HUES48 (cell line): ENCODE measurements at regions not wholly inside any gene's neighbourhood (a gene's known extent, or its start where the extent isn't known, plus 50 kb on each side); places are given as distances from the start of the nearest gene placed in this dataset.

Experiments used
- H3K27ac ChIP-seq: one replicate; pipeline ENCODE4 v1.7.0; 2013; ENCODE audit warnings: low read depth, low read length, inconsistent platforms
- H3K27me3 ChIP-seq: 2 replicates; pipeline ENCODE4 v1.6.1; 2013; ENCODE audit warnings: mild to moderate bottlenecking, low read length; ENCODE audit not compliant: control insufficient read depth, insufficient read depth
- H3K36me3 ChIP-seq: 2 replicates; pipeline ENCODE4 v1.6.1; 2013; ENCODE audit warnings: low read length; ENCODE audit not compliant: control insufficient read depth, insufficient read depth
- H3K4me1 ChIP-seq: 2 replicates; pipeline ENCODE4 v1.6.1; 2013; ENCODE audit warnings: mild to moderate bottlenecking, low read length; ENCODE audit not compliant: control insufficient read depth, insufficient read depth
- H3K4me3 ChIP-seq: 2 replicates; pipeline ENCODE4 v1.5.1; 2013; ENCODE audit warnings: mild to moderate bottlenecking, low read depth, low read length
- H3K9ac ChIP-seq: 2 replicates; pipeline ENCODE4 v1.6.1; 2013; ENCODE audit warnings: mild to moderate bottlenecking, low read depth, low read length, moderate library complexity
- H3K9me3 ChIP-seq: 2 replicates; pipeline ENCODE4 v1.6.1; 2013; ENCODE audit warnings: low read length; ENCODE audit not compliant: control insufficient read depth, insufficient read depth

DNA sequence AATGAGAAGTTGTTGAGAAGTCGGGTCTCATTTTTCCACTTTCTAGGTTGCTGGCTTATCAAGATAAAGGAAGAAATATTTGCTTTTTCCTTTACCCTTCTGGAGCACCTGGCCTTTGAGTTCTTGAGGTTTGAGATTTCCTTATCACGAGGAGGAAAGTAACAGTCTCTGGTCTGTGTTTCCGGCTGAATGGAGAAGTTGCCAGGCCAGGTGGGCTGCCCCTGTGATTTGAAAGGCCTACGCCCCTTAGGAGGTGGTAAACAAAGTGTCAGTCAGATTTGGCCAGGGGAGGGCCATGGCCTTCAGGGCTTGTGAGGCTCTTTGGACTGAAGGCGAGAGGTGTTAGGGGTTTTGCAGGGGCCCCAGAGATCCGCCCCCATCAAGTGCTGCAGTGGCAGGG is 156.7 kb upstream of the HAAO start:
- Histone ChIP-seq H3K27ac (no peak overlapping the region), H3K9ac (no peak overlapping the region), H3K27me3 (no peaks in the 10 kb centered on the region), H3K4me1 (peaks cover 4% of the 10 kb centered on the region; the same call in 1 of the 2 replicates), H3K4me3 (no peak overlapping the region), H3K9me3 (no peaks in the 10 kb centered on the region), H3K36me3 (no peaks in the 10 kb centered on the region)

DNA sequence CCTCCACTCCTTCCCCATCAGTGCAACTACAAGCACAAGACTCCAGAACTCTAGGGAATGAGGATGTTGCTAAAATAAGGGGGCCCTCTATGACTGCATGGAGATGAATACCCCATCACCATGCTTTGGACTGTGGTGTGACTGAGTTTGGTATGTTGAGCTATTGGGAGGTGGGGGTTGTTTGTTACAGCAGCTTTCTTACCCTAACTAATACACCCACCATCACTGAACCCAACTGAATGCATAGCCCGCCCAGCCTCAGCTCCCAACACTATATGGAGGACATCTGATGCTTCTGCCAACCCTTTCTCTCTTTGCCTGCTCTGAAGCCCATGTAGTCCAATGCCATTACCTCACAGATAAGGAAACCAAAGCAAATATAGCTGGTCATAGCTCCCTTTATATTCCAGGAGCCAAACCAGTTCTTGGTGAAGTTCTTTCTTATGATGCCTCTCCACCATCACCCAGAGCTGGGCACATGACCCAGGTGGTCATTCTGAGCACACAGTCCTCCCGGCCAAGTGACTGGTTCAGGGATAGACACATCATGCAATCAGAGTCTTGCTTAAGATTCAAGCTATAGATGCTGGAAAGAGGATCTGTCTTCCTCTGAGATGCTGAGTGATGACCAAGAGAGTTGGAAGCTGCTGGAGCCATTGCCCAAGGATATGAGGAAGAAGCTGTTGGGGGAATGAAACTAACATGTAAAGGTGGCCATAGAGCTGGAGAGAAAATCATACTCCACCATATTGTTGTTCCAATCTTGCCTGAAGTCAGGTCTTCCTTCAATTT is 155.6 kb upstream of the HAAO start:
- Histone ChIP-seq H3K4me1 (peaks cover 3% of the 10 kb centered on the region; the same call in 1 of the 2 replicates), H3K9me3 (no peaks in the 10 kb centered on the region), H3K4me3 (no peak overlapping the region), H3K27ac (no peak overlapping the region), H3K9ac (no peak overlapping the region), H3K27me3 (no peaks in the 10 kb centered on the region), H3K36me3 (no peaks in the 10 kb centered on the region)

DNA sequence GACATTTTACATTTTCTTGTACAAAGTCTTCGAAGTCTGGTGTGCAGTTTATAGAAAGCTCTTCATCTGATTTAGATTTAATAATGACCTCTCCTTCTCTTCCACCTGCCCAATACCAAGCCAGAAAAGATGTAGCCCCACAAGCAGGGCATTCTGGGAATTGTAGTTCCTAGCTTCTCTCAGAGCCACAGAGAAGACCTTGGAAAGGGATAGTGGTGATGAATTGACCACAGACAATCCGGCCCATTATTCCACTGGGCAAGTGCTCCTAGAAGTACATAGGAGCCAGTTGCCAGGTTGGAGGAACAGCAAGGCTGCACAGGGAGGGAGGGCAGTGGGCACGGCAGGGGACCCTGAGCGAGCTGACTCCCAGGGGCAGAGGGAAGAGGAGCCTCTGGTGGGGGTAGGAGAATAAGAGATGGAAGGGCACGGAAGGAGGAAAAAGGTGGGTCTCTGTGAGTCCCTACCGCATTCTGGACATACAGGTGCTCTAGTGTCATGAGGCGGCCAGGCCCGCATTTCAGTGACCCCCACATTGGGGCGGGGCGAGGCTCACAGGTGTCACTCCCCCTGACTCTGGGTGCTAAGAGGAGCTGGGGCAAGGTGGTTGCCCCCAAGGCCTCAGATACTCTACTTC is 152.5 kb upstream of the HAAO start:
- H3K36me3 ChIP-seq: no peaks in the 10 kb centered on the region
- H3K4me3 ChIP-seq: no peak overlapping the region
- H3K9me3 ChIP-seq: no peaks in the 10 kb centered on the region
- no peaks in the 10 kb centered on the region for H3K27me3 ChIP-seq
- H3K27ac ChIP-seq: no peak overlapping the region
- H3K9ac ChIP-seq: no peak overlapping the region
- H3K4me1 ChIP-seq: no peaks in the 10 kb centered on the region

DNA sequence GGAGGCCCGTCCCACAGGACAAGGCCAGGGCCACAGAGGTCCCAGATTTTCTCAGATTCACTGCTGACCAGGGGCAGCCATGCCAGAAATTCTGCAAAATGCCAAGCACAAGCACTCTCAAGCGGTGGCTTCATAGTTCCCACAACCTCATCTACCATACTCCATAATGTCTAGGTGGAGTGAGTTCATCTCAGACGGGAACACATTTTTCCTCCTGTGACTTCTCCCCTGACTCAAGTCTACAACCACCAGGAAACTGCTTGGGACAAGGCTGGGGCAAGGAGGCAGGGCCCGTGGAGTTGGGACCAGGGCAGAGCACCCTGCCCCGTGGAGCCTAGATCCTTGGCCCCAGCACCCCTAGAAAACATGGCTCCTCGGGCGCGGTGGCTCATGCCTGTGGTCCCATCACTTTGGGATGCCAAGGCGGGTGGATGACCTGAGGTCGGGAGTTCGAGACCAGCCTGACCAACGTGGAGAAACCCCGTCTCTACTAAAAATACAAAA is 150.7 kb upstream of the HAAO start:
- no peaks in the 10 kb centered on the region for H3K4me1 ChIP-seq
- H3K36me3 ChIP-seq: no peaks in the 10 kb centered on the region
- H3K9me3 ChIP-seq: no peaks in the 10 kb centered on the region
- no peak overlapping the region for H3K4me3 ChIP-seq
- no peaks in the 10 kb centered on the region for H3K27me3 ChIP-seq
- no peak overlapping the region for H3K27ac ChIP-seq
- H3K9ac ChIP-seq: no peak overlapping the region

DNA sequence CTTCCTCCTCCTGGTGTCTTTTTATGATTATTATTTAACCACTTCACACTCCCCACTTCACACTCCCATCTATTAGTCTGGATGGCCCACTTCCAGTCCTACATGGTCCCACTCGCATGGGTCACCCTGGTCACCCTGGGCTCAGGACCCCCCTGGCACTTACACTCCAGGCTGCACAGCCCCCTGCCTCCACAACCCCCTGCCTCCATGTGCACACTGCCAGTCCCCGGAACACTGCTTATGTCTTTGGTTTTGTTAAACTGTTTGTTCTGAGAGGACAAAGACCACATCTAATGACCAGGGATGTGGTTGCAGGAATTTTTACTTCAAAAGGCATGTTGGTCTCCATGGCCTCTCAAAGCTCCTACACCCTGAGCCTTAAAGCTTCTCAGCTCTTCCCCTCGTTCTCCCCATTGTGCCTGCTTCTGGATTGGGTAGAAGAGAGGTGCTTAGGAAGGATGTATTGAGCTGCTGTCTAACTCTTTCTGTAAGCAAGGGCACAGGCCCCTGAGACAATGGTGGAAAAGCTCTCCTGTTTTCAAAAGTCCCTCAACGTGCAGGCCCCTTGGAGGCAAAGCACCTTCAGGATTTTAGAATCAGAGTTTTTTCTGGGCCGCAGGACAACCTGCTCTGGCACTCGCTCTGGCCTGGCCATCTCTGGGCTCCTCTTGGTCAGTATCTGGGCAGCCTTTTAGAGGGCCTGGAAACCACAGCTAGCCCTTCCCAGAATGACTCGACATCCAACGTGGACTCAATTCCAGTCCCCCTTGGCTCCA is 150.0 kb upstream of the HAAO start:
- Histone ChIP-seq H3K4me3 (no peak overlapping the region), H3K9me3 (no peaks in the 10 kb centered on the region), H3K27ac (no peak overlapping the region), H3K9ac (no peak overlapping the region), H3K27me3 (no peaks in the 10 kb centered on the region), H3K4me1 (no peaks in the 10 kb centered on the region), H3K36me3 (no peaks in the 10 kb centered on the region)

DNA sequence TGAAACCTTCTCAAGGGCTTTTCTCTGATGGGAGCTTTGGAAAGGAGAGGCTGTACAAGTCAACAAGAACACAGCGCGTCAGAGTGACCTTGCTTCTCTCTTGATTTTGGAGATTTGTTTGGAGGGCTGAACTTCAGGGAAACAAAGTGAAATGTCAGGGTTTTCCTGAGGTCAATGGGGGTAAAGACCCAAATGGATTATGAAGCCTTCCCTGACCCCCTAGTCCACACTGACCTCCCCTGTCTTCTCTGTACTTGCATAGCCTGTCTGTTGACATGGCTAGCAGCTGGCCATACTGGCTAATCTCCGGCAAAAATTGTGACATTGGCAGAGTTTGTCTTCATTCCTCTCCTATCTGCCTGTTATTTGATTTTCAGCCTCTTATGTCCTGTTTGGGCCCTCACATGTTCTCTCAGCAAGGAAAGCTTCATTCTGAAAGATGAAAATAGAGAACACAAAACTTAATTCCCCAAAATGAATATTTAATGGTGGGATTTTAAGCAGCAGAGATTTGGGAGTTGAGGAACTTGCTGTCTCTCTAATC is 149.3 kb upstream of the HAAO start:
- Histone ChIP-seq H3K9me3 (no peaks in the 10 kb centered on the region), H3K27me3 (no peaks in the 10 kb centered on the region), H3K4me1 (no peaks in the 10 kb centered on the region), H3K36me3 (no peaks in the 10 kb centered on the region), H3K4me3 (no peak overlapping the region), H3K27ac (no peak overlapping the region), H3K9ac (no peak overlapping the region)

DNA sequence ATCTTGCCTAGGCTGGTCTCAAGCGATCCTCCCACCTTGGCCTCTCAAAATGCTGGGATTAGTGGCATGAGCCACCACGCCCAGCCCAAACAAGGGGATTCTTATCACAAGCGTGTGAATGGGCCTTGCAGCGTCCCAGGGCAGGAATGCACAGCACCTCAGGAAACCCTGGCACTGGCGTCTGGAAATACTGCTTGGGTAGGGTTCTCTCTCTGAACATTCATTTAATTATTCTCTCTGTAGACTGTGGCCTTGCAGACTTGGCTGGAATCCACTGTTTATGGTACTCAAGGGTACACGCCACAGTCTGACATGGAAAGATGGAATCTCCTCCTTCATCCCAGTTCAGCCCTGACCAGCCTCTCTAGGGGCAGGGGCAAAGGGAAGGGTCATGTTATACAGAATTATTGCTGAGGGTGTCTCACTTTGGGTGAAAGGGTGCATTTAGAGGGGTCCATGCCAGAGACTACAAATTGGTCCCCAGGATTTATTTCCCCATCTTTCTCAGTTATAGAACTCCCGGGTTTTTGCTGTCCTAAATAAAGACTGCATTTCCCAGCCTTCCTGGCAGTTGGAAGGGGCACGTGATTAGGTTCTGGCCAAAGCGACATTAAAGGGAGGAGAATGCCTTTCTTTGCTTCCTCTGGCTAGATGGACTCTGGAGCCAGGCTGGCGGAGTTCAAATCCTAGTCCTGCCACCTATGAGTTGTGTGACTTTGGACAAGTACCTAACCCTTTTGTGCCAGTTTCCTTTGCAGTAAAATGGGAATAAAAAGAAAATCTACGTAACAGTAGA is 147.2 kb upstream of the HAAO start:
- H3K4me3 ChIP-seq: no peak overlapping the region
- no peaks in the 10 kb centered on the region for H3K4me1 ChIP-seq
- no peaks in the 10 kb centered on the region for H3K9me3 ChIP-seq
- no peak overlapping the region for H3K27ac ChIP-seq
- no peak overlapping the region for H3K9ac ChIP-seq
- H3K27me3 ChIP-seq: no peaks in the 10 kb centered on the region
- no peaks in the 10 kb centered on the region for H3K36me3 ChIP-seq

DNA sequence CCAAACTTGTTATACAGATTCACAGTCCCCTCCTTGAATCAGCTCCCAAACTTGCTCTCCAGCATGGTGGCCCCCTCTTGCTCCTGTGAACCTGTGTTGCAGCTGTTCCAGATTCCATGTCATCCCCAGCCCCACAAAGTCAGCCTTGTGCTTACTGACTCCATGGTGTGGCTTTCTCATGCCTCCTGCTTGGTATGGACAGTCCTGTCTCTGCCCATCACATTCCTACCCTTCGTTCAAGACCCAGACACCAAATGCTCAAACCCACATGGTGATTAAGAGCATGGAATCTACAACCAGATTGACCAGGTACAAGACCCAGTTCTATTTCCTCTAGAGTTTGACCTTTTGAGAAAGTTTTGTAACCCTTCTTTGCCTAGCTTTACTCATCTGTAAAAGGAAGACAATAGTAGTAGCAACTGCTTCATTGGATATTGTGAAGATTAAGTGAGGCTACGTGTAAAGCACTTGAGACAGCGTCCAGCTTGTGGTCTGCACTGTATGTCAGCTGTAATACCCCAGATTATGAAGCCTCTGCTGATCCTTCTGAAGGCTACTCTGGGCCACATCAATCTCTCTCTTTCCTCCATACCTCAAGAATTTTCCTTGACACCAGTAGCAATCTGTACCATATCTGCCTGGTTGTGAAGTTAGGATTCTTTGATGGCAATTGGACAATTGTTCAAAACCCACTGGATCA is 146.4 kb upstream of the HAAO start:
- no peak overlapping the region for H3K27ac ChIP-seq
- H3K4me3 ChIP-seq: no peak overlapping the region
- H3K27me3 ChIP-seq: no peaks in the 10 kb centered on the region
- H3K9ac ChIP-seq: no peak overlapping the region
- H3K9me3 ChIP-seq: no peaks in the 10 kb centered on the region
- no peaks in the 10 kb centered on the region for H3K36me3 ChIP-seq
- no peaks in the 10 kb centered on the region for H3K4me1 ChIP-seq

DNA sequence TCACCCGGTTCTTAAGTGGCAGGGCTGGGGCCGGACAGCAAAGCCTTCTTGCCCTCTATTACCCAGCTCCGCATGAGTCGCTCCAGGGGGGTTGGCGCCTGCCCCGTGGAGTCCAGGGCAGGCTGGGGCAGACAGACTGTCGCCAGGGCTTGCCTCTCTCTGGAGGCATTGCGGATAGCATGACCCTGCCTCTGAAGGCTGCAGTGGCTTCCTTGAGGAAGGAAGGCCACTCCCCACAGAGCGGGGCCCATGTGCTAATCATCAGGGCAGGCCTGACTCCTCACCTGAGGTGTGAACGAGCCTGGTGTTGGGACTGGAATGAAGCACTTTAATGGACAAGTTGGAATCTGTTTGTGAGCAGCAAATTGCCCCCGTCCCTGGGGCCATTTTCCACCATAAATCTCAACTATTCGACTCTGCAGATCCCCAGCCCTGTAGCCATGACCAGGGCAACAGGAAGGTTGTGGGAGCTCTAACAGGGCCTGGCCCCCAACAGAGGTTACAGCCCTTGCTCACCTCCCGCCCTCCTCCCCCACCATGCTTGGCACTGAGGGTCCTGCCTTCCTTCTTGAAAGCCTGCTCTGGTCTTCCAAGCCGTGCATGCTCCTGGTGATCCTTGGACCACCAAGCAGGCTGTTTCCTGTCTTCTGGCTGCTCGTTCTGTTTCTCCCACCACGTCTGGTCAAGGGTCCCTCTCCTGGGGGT is 144.9 kb upstream of the HAAO start:
- Histone ChIP-seq H3K9me3 (no peaks in the 10 kb centered on the region), H3K36me3 (no peaks in the 10 kb centered on the region), H3K4me3 (no peak overlapping the region), H3K27me3 (no peaks in the 10 kb centered on the region), H3K27ac (no peak overlapping the region), H3K4me1 (no peaks in the 10 kb centered on the region), H3K9ac (no peak overlapping the region)
